Skeletal muscle tissue (tissue), 3 donors: ENCODE measurements at regions not wholly inside any gene's neighbourhood (a gene's known extent, or its start where the extent isn't known, plus 50 kb on each side); places are given as distances from the start of the nearest gene placed in this dataset.

Experiments
- H3K27ac ChIP-seq: one replicate; pipeline ENCODE4 v1.7.0; 2013; ENCODE audit warnings: mild to moderate bottlenecking, low read depth, low read length, inconsistent platforms
- H3K27me3 ChIP-seq, 3 donors: one replicate each; pipeline ENCODE4 v1.7.0; 2013; ENCODE audit warnings: low read length in 3 of 3; ENCODE audit not compliant: control insufficient read depth in 3 of 3, insufficient read depth in 3 of 3
- H3K36me3 ChIP-seq, 3 donors: one replicate each; pipeline ENCODE4 v1.7.0; 2013; ENCODE audit warnings: low read length in 3 of 3; ENCODE audit not compliant: control insufficient read depth in 3 of 3, insufficient read depth in 3 of 3
- H3K4me1 ChIP-seq, 3 donors: one replicate each; pipeline ENCODE4 v1.7.0; 2013; ENCODE audit warnings: low read length in 3 of 3, mild to moderate bottlenecking in 3 of 3; ENCODE audit not compliant: control insufficient read depth in 3 of 3, insufficient read depth in 3 of 3
- H3K4me3 ChIP-seq, 3 donors: one replicate each; pipeline ENCODE4 v1.7.0; 2013; ENCODE audit warnings: low read length in 3 of 3
- H3K9ac ChIP-seq, 3 donors: one replicate each; pipeline ENCODE4 v1.7.0; 2013; ENCODE audit warnings: low read length in 3 of 3, mild to moderate bottlenecking in 3 of 3, moderate library complexity in 2 of 3, low read depth in 1 of 3
- H3K9me3 ChIP-seq, 3 donors: one replicate each; pipeline ENCODE4 v1.7.0; 2013; ENCODE audit warnings: low read length in 3 of 3; ENCODE audit not compliant: control insufficient read depth in 3 of 3
- donor health status: Osteomylitis.

DNA sequence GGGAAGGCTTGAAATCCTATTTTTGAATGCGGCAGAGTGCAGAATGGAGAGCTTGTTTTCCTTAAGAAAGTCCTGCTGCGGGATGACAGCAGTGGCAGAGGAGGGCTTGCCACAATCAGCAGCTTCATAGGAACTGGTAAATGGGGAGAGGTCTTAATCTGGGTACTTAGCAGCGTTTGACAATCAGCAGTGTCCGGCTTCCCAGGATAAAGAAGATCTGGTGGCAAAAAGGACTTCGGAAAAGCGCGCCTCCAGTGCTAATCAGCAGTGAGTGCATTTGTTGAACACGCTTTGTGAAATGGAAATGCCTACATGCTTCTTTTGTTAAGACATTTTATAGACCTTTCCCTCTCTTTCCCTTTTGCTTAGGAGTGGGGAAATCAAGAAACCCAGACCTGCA lies 735.7 kb downstream of the QKI start:
- Histone ChIP-seq H3K4me1 (peaks cover 2 to 18% (median 14%) of the 10 kb centered on the region in 3 donors), H3K4me3 (no peak overlapping the region), H3K9ac (no peak overlapping the region), H3K27ac (no peak overlapping the region), H3K27me3 (no peaks in the 10 kb centered on the region), H3K9me3 (no peaks in the 10 kb centered on the region), H3K36me3 (no peaks in the 10 kb centered on the region)

GRCh38 chr6:164148788-164149187 lies 734.3 kb downstream of the QKI start:
- peak overlapping the region in 1 of 3 donors; percentile 54 for H3K9ac ChIP-seq

DNA sequence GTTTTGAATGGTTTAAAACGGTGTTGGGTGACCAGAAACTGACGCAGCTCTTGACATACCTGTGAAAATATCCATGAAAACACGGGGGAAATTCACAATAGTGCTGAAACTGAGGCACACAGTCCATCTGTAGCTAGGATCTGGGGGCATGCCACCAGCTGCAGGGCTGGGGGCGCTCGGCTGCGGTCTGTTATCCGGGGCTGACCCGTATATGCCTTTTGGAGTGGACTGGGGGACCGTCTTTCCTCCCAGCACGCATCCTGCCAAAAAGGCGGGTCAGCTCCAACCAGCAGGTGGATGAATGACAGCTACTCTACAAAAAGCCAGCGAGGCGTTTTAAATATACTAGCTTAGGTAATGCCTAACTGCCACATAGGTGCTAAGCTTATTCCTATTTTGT lies 729.8 kb downstream of the QKI start:
- peaks cover 0 to 10% (median 8%) of the 10 kb centered on the region in 3 donors for H3K4me1 ChIP-seq
- no peak overlapping the region for H3K27ac ChIP-seq

More at GRCh38 chr6:164148788-164149187, 734.3 kb downstream of the QKI start:
- peak overlapping the region; percentile 81 for H3K27ac ChIP-seq
- H3K36me3 ChIP-seq = no peaks in the 10 kb centered on the region
- H3K4me3 ChIP-seq = no peak overlapping the region
- no peaks in the 10 kb centered on the region for H3K27me3 ChIP-seq
- H3K4me1 ChIP-seq = peaks cover 0 to 18% (median 8%) of the 10 kb centered on the region in 3 donors
- no peaks in the 10 kb centered on the region for H3K9me3 ChIP-seq

GRCh38 chr6:164142322-164142721 lies 727.8 kb downstream of the QKI start:
- Histone ChIP-seq H3K9ac (no peak overlapping the region), H3K4me3 (no peak overlapping the region), H3K9me3 (no peaks in the 10 kb centered on the region), H3K27me3 (no peaks in the 10 kb centered on the region), H3K4me1 (no peaks in the 10 kb centered on the region), H3K27ac (no peak overlapping the region), H3K36me3 (no peaks in the 10 kb centered on the region)

More for the DNA sequence above, 729.8 kb downstream of the QKI start:
- no peak overlapping the region for H3K4me3 ChIP-seq
- H3K27me3 ChIP-seq = no peaks in the 10 kb centered on the region
- no peaks in the 10 kb centered on the region for H3K9me3 ChIP-seq
- no peak overlapping the region for H3K9ac ChIP-seq
- no peaks in the 10 kb centered on the region for H3K36me3 ChIP-seq

GRCh38 chr6:164135511-164136132 lies 721.1 kb downstream of the QKI start:
- no peaks in the 10 kb centered on the region for H3K27me3 ChIP-seq
- H3K4me3 ChIP-seq = no peak overlapping the region
- no peaks in the 10 kb centered on the region for H3K4me1 ChIP-seq
- peaks cover 0 to 2% (median 0%) of the 10 kb centered on the region in 3 donors for H3K9me3 ChIP-seq
- no peaks in the 10 kb centered on the region for H3K36me3 ChIP-seq
- no peak overlapping the region for H3K9ac ChIP-seq
- H3K27ac ChIP-seq = no peak overlapping the region

GRCh38 chr6:164133095-164133494 lies 718.6 kb downstream of the QKI start:
- Histone ChIP-seq H3K36me3 (no peaks in the 10 kb centered on the region), H3K4me3 (no peak overlapping the region), H3K27ac (no peak overlapping the region), H3K27me3 (no peaks in the 10 kb centered on the region), H3K4me1 (no peaks in the 10 kb centered on the region), H3K9me3 (peaks cover 0 to 2% (median 0%) of the 10 kb centered on the region in 3 donors), H3K9ac (no peak overlapping the region)

- Histone ChIP-seq H3K4me1 (no peaks in the 10 kb centered on the region), H3K27ac (no peak overlapping the region), H3K9ac (no peak overlapping the region), H3K4me3 (no peak overlapping the region), H3K36me3 (no peaks in the 10 kb centered on the region), H3K27me3 (no peaks in the 10 kb centered on the region), H3K9me3 (no peaks in the 10 kb centered on the region)
Observed at GRCh38 chr6:164130585-164130984, 716.1 kb downstream of the QKI start.

DNA sequence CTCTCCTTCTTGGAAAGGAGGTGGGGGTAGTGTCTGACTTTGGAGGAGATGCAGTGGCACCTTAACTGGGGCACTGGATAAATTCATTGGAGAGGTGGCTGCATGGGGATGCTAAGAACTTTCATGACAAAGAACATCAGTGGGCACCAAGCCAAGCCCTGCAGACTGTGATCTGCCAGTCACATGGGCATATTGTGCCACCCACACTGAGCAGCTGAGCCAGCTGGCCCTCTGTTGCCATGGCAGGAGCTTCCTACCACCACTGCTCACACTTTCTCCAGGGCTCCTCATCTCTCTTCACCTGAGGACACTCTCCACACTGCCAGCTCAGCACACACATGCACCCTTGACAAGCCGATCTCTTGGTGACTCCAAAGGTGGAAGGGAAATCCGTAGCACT lies 715.6 kb downstream of the QKI start:
- Histone ChIP-seq H3K27ac (no peak overlapping the region), H3K36me3 (no peaks in the 10 kb centered on the region), H3K27me3 (no peaks in the 10 kb centered on the region), H3K9ac (no peak overlapping the region), H3K4me1 (no peaks in the 10 kb centered on the region), H3K9me3 (no peaks in the 10 kb centered on the region), H3K4me3 (no peak overlapping the region)

- H3K9me3 ChIP-seq = no peaks in the 10 kb centered on the region
- H3K27me3 ChIP-seq = no peaks in the 10 kb centered on the region
- H3K9ac ChIP-seq = no peak overlapping the region
- H3K27ac ChIP-seq = no peak overlapping the region
- no peaks in the 10 kb centered on the region for H3K36me3 ChIP-seq
- no peak overlapping the region for H3K4me3 ChIP-seq
- no peaks in the 10 kb centered on the region for H3K4me1 ChIP-seq
Observed at GRCh38 chr6:164129218-164129617, 714.7 kb downstream of the QKI start.

GRCh38 chr6:164128101-164128500 lies 713.6 kb downstream of the QKI start:
- H3K36me3 ChIP-seq = no peaks in the 10 kb centered on the region

More at GRCh38 chr6:164128101-164128500, 713.6 kb downstream of the QKI start:
- H3K27me3 ChIP-seq = no peaks in the 10 kb centered on the region
- no peak overlapping the region for H3K27ac ChIP-seq
- no peak overlapping the region for H3K9ac ChIP-seq
- no peaks in the 10 kb centered on the region for H3K4me1 ChIP-seq
- no peaks in the 10 kb centered on the region for H3K9me3 ChIP-seq
- H3K4me3 ChIP-seq = no peak overlapping the region
